Astrocyte (in vitro differentiated cells and primary cell): ENCODE measurements at regions not wholly inside any gene's neighbourhood (a gene's known extent, or its start where the extent isn't known, plus 50 kb on each side); places are given as distances from the start of the nearest gene placed in this dataset.
"Not testable (repeated sequence)": the region's sequence is repeated elsewhere in the genome, so short reads cannot be mapped to it uniquely, and the experiment has no call there.

Experiments
- DNase-seq: peaks from one replicate; pipeline ENCODE4 v3.0.0-alpha.2; 2010; ENCODE audit warnings: low read depth
- FAIRE-seq: peaks from 2 replicates; lab custom pipeline; 2011; peaks lifted over from hg19 to GRCh38; lab: Jason Lieb, UNC
- H2AFZ ChIP-seq: 2 replicates; pipeline ENCODE4 v1.6.0; 2012; ENCODE audit warnings: low read depth, low read length, inconsistent platforms
- H3K27ac ChIP-seq: 2 replicates; pipeline ENCODE4 v1.5.1; 2011; ENCODE audit warnings: low read depth, low read length, inconsistent platforms
- H3K27me3 ChIP-seq: 2 replicates; pipeline ENCODE4 v1.6.0; 2011; ENCODE audit warnings: low read length, inconsistent platforms; ENCODE audit not compliant: insufficient read depth
- H3K36me3 ChIP-seq: 2 replicates; pipeline ENCODE4 v1.5.1; 2011; ENCODE audit warnings: low read length, inconsistent platforms; ENCODE audit not compliant: insufficient read depth
- H3K4me1 ChIP-seq: 2 replicates; pipeline ENCODE4 v1.5.1; 2011; ENCODE audit warnings: low read length, inconsistent platforms; ENCODE audit not compliant: insufficient read depth
- H3K4me2 ChIP-seq: 2 replicates; pipeline ENCODE4 v1.6.0; 2012; ENCODE audit warnings: low read length, inconsistent platforms
- H3K4me3 ChIP-seq: 2 replicates; pipeline ENCODE4 v1.5.1; 2011; ENCODE audit warnings: low read depth, mild to moderate bottlenecking, low read length, inconsistent platforms; ENCODE audit not compliant: insufficient read depth
- H3K79me2 ChIP-seq: 2 replicates; pipeline ENCODE4 v1.6.0; 2012; ENCODE audit warnings: mild to moderate bottlenecking, low read length, inconsistent platforms; ENCODE audit not compliant: insufficient read depth
- H3K9ac ChIP-seq: 2 replicates; pipeline ENCODE4 v1.6.0; 2012; ENCODE audit warnings: mild to moderate bottlenecking, low read length, inconsistent platforms
- H3K9me3 ChIP-seq: 2 replicates; pipeline ENCODE4 v1.5.1; 2012; ENCODE audit warnings: low read depth, mild to moderate bottlenecking, low read length, inconsistent platforms; ENCODE audit not compliant: insufficient read depth
- H4K20me1 ChIP-seq: 2 replicates; pipeline ENCODE4 v1.6.0; 2012; ENCODE audit warnings: low read length, inconsistent platforms; ENCODE audit not compliant: insufficient read depth
- H3K27ac Mint-ChIP-seq: one replicate; pipeline ENCODE4 v1.8.0; 2021; ENCODE audit warnings: mild to moderate bottlenecking, mixed read lengths; ENCODE audit not compliant: unreplicated experiment
- H3K27me3 Mint-ChIP-seq: one replicate; pipeline ENCODE4 v1.8.0; 2021; ENCODE audit warnings: low read depth, mixed read lengths; ENCODE audit not compliant: unreplicated experiment
- H3K36me3 Mint-ChIP-seq: one replicate; pipeline ENCODE4 v1.8.0; 2021; ENCODE audit warnings: low read depth, mixed read lengths; ENCODE audit not compliant: unreplicated experiment
- H3K4me1 Mint-ChIP-seq: one replicate; pipeline ENCODE4 v1.8.0; 2021; ENCODE audit warnings: low read depth, mixed read lengths; ENCODE audit not compliant: unreplicated experiment
- H3K4me3 Mint-ChIP-seq: one replicate; pipeline ENCODE4 v1.8.0; 2021; ENCODE audit warnings: mild to moderate bottlenecking, moderate library complexity, mixed read lengths; ENCODE audit not compliant: unreplicated experiment
- H3K9me3 Mint-ChIP-seq: one replicate; pipeline ENCODE4 v1.8.0; 2021; ENCODE audit warnings: mild to moderate bottlenecking, mixed read lengths; ENCODE audit not compliant: unreplicated experiment
- EZH2 ChIP-seq: IDR thresholded peaks from 2 replicates; pipeline ENCODE4 v1.6.1; 2012; ENCODE audit warnings: mild to moderate bottlenecking, low read length, inconsistent platforms; ENCODE audit not compliant: insufficient read depth
- TF ChIP-seq, protein P1 (sequence below): IDR thresholded peaks from 2 replicates; pipeline ENCODE4 v1.5.1; 2011; ENCODE audit warnings: low read depth, mild to moderate bottlenecking, inconsistent platforms, low read length, moderate library complexity; ENCODE audit not compliant: insufficient read depth

DNA sequence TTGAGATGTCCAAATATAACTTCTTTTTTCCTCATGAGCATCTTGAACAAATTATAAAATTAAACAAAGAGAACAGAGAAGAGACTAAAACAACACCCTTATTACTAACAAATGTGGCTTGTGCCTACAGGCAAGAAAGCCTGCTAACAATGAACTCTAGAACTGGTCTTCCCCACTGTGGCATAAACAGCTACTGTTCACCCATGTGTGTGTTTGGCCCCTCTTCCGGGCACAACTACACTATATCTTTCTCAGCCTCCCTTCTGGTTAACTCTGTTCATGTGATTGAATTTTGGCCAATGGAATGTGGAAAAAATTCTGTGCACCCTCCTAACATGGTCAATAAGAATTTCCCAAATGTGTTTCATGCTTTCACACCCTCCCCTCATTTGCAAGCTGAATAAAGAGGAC is 117.0 kb downstream of the KBTBD2 start:
- no peak overlapping the region for H3K27ac ChIP-seq
- DNase-seq: no peak
- H3K4me1 Mint-ChIP-seq: peaks cover 2% of the 10 kb centered on the region
- peaks cover 2% of the 10 kb centered on the region for H3K36me3 Mint-ChIP-seq
- no peak overlapping the region for H3K4me3 ChIP-seq
- no peaks in the 10 kb centered on the region for H3K79me2 ChIP-seq
- H4K20me1 ChIP-seq: no peaks in the 10 kb centered on the region
- no peaks in the 10 kb centered on the region for H3K9me3 ChIP-seq
- no peak overlapping the region for H3K27ac Mint-ChIP-seq
- TF ChIP-seq, protein P1, sequence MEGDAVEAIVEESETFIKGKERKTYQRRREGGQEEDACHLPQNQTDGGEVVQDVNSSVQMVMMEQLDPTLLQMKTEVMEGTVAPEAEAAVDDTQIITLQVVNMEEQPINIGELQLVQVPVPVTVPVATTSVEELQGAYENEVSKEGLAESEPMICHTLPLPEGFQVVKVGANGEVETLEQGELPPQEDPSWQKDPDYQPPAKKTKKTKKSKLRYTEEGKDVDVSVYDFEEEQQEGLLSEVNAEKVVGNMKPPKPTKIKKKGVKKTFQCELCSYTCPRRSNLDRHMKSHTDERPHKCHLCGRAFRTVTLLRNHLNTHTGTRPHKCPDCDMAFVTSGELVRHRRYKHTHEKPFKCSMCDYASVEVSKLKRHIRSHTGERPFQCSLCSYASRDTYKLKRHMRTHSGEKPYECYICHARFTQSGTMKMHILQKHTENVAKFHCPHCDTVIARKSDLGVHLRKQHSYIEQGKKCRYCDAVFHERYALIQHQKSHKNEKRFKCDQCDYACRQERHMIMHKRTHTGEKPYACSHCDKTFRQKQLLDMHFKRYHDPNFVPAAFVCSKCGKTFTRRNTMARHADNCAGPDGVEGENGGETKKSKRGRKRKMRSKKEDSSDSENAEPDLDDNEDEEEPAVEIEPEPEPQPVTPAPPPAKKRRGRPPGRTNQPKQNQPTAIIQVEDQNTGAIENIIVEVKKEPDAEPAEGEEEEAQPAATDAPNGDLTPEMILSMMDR: no peak
- no peak for TF ChIP-seq EZH2
- H3K27me3 Mint-ChIP-seq: no peaks in the 10 kb centered on the region
- peaks cover 6% of the 10 kb centered on the region for H3K9me3 Mint-ChIP-seq
- no peak overlapping the region for H3K4me2 ChIP-seq
- no peak overlapping the region for H3K4me3 Mint-ChIP-seq
- no peaks in the 10 kb centered on the region for H3K27me3 ChIP-seq
- FAIRE-seq: no peak
- H3K36me3 ChIP-seq: no peaks in the 10 kb centered on the region
- no peaks in the 10 kb centered on the region for H3K4me1 ChIP-seq
- no peak overlapping the region for H2AFZ ChIP-seq
- no peak overlapping the region for H3K9ac ChIP-seq

- H3K4me1 Mint-ChIP-seq, H3K27me3 Mint-ChIP-seq, H3K27ac Mint-ChIP-seq, H3K27ac ChIP-seq, H3K36me3 Mint-ChIP-seq, H3K79me2 ChIP-seq, H3K4me1 ChIP-seq, H3K4me3 ChIP-seq, H2AFZ ChIP-seq, H3K9me3 ChIP-seq, H3K4me2 ChIP-seq, H3K36me3 ChIP-seq, H3K9ac ChIP-seq, H3K27me3 ChIP-seq, H3K4me3 Mint-ChIP-seq, H4K20me1 ChIP-seq, H3K9me3 Mint-ChIP-seq: not testable (repeated sequence)
- DNase-seq (peak; percentile 41), FAIRE-seq (peak; percentile 9)
Observed at GRCh38 chr7:32768866-32769510, 122.6 kb downstream of the KBTBD2 start.

DNA sequence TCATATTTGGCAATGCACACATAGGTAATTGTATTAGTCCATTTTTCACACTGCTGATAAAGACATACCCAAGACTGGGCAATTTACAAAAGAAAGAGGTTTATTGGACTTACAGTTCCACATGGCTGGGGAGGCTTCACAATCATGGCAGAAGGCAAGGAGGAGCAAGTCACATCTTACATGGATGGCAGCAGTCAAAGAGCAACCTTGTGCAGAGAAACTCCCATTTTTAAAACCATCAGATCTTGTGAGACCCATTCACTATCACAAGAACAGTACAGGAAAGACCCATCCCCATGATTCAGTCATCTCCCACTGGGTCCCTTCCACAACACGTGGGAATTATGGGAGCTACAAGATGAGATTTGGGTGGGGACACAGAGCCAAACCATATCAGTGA is 123.2 kb downstream of the KBTBD2 start:
- H3K9ac ChIP-seq, H3K27ac ChIP-seq, H3K9me3 ChIP-seq, H3K79me2 ChIP-seq, H3K27ac Mint-ChIP-seq, DNase-seq, H3K4me3 Mint-ChIP-seq, H4K20me1 ChIP-seq, H3K4me1 Mint-ChIP-seq, H3K4me3 ChIP-seq, H3K4me1 ChIP-seq, H2AFZ ChIP-seq, H3K9me3 Mint-ChIP-seq, FAIRE-seq, H3K36me3 Mint-ChIP-seq, H3K27me3 ChIP-seq, H3K36me3 ChIP-seq, H3K4me2 ChIP-seq, H3K27me3 Mint-ChIP-seq: not testable (repeated sequence)
